Esophagus muscularis mucosa (tissue), 4 donors: ENCODE measurements at regions not wholly inside any gene's neighbourhood (a gene's known extent, or its start where the extent isn't known, plus 50 kb on each side); places are given as distances from the start of the nearest gene placed in this dataset.

ENCODE experiments used
- DNase-seq: peaks from one replicate; pipeline ENCODE4 v3.0.0-alpha.2; 2017; ENCODE audit errors: extremely low spot score
- H3K27ac ChIP-seq, 4 donors: fragments of 200-600 bp; sonication (generic); replicated peaks in 1 of 4; 1 replicate in 3 of 4; 2 replicates in 1 of 4; pipeline ENCODE4 v1.5.1; 2016 to 2019; ENCODE audit warnings: mild to moderate bottlenecking in 1 of 4
- H3K27me3 ChIP-seq, 4 donors: fragments of 200-600 bp; sonication (generic); one replicate each; pipeline versions ENCODE4 v1.5.1 to v1.6.0; 2016 to 2019
- H3K36me3 ChIP-seq, 4 donors: fragments of 200-600 bp; sonication (generic); one replicate each; pipeline ENCODE4 v1.5.1; 2016 to 2019
- H3K4me1 ChIP-seq, 4 donors: fragments of 200-600 bp; sonication (generic); one replicate each; pipeline ENCODE4 v1.5.1; 2016 to 2019
- H3K4me3 ChIP-seq, 4 donors: fragments of 200-600 bp; sonication (generic); 1 replicate in 2 of 4; 2 replicates in 2 of 4; pipeline ENCODE4 v1.5.1; 2016 to 2019; ENCODE audit warnings: mild to moderate bottlenecking in 4 of 4, moderate library complexity in 1 of 4
- H3K9me3 ChIP-seq, 4 donors: fragments of 200-600 bp; sonication (generic); 1 replicate in 3 of 4; 2 replicates in 1 of 4; pipeline ENCODE4 v1.5.1; 2016 to 2019
- CTCF ChIP-seq, 3 experiments: fragments of 200-600 bp in 2 of 3; fragments of 450-650 bp in 1 of 3; sonication (generic) in 2 of 3; IDR thresholded peaks; one replicate each; pipeline ENCODE4 v1.5.1; 2017 to 2019; ENCODE audit warnings: antibody characterized with exemption in 3 of 3, mild to moderate bottlenecking in 2 of 3, moderate library complexity in 1 of 3
- EP300 ChIP-seq: sonication (generic); formaldehyde crosslinking; IDR thresholded peaks from one replicate; pipeline ENCODE4 v1.6.1; 2017; ENCODE audit warnings: antibody characterized with exemption
- POLR2A ChIP-seq: fragments of 450-650 bp; IDR thresholded peaks from one replicate; pipeline ENCODE4 v1.6.1; 2017; ENCODE audit warnings: antibody characterized with exemption, moderate library complexity, mild to moderate bottlenecking, low read depth
- POLR2AphosphoS5 ChIP-seq, 2 donors: sonication (generic); formaldehyde crosslinking; IDR thresholded peaks; one replicate each; pipeline ENCODE4 v1.6.1; 2017; ENCODE audit warnings: antibody characterized with exemption in 2 of 2
- whole genome bisulfite sequencing: methylation state at CpG from one replicate; pipeline ENCODE4 v1.1.5; 2018; 5-methylcytosine and 5-hydroxymethylcytosine counted together
- intact Hi-C: fragments of 100-400 bp; cut with DNase I; formaldehyde crosslinking; loops from one replicate; pipeline ENCODE4 v1.15.1; 2023

DNA sequence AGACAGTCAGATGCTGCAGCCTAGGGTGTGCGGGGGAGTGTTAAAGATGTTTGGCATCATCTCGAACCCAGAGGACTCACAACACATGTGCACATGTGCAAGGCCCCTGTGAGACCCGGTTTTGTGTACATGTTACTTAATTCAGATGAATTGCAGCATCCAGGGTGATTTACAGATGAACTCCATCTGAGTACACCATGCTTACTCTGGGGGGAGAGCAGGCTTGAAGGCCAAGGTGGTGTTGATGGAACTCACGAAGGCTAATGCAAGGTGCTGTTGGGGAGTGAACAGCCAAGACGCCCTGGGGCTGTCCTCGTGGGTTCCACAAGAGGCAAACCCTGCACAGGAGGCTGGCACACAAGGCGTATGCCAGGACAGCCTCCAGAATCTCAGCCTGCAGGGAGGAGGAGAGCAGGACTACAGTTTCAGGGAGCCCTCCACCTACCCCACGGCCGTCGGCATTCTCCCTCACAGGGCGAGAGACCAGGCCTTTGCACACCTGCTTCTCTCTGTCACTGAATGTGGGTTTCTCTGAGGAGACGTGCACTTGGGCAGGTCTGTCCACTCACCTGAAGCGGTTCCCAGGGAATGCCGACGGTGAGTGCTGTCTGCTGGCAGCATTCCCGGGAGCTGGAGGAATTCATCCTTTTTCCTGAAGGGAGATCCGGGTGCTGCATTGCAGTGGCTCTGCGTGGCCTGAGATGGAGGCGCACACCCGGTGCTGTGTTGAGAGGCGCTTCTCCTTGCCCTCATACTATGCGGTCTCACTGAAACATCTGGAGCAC, 178.5 kb upstream of the RNF32 start:
- Histone ChIP-seq H3K36me3 (no peaks in the 10 kb centered on the region), H3K4me1 (no peaks in the 10 kb centered on the region), H3K9me3 (peaks cover 0 to 13% (median 2%) of the 10 kb centered on the region in 4 donors), H3K27me3 (peaks cover 0 to 50% (median 0%) of the 10 kb centered on the region in 4 donors), H3K4me3 (no peak overlapping the region), H3K27ac (no peak overlapping the region)
- no peak for DNase-seq
- 81% methylated on average over 20 of the region's 22 CpGs for WGBS
- intact Hi-C loops = no loop called here
- TF ChIP-seq EP300 = no peak
- TF ChIP-seq CTCF (IDR thresholded peaks at IDR 0.05) = no peak
- no peak for TF ChIP-seq POLR2AphosphoS5 (IDR thresholded peaks at IDR 0.05)
- no peak for TF ChIP-seq POLR2A

DNA sequence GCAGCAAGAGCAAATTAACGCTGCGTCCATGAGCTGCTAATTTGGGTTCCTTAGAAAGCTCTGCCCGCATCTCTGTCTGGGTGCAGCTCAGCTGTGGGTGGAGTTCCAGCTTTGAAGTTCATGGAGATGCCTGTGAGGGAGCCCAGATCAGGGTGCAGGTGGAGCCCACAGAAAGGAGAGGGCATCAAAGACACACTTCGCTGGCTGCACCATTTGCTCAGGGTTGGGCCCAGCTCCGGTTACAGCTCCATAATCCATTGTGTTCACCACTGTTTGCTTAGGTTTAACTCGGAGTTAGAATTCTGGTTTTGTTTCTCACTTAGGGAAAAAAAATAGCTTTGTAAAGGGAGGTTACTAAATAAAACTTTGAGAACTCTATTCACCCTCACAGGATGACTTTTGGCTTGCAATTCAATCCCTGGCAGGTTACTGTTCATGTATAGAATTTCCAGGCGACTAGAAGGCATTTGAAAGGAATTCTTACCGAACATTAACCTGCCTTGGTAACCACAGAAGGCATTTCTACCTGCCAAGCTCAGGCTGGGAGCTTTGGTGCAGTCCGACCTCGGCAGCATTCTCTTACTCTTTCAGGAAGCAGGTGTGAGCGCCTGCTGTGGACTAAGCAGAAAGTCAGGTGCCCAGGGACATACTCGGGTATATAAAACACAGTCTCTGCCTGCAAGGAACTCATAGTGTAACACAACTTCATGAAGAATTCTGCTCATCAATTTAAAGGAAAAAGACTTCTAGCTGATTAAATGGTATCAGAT, 179.5 kb upstream of the RNF32 start:
- H3K4me1 ChIP-seq = no peaks in the 10 kb centered on the region
- H3K4me3 ChIP-seq = no peak overlapping the region
- no peak for TF ChIP-seq POLR2AphosphoS5 (IDR thresholded peaks at IDR 0.05)
- no peak for TF ChIP-seq EP300
- TF ChIP-seq POLR2A = no peak
- no peak for TF ChIP-seq CTCF (IDR thresholded peaks at IDR 0.05)
- intact Hi-C loops = no loop called here
- 64% methylated on average over 11 of the region's 12 CpGs for WGBS
- peaks cover 0 to 13% (median 2%) of the 10 kb centered on the region in 4 donors for H3K9me3 ChIP-seq
- H3K27me3 ChIP-seq = peaks cover 0 to 54% (median 0%) of the 10 kb centered on the region in 4 donors
- no peak overlapping the region for H3K27ac ChIP-seq
- no peak for DNase-seq
- no peaks in the 10 kb centered on the region for H3K36me3 ChIP-seq

GRCh38 chr7:156459582-156459981, 181.0 kb upstream of the RNF32 start:
- Histone ChIP-seq H3K9me3 (peaks cover 0 to 6% (median 1%) of the 10 kb centered on the region in 4 donors), H3K36me3 (no peaks in the 10 kb centered on the region), H3K27ac (no peak overlapping the region), H3K4me1 (no peaks in the 10 kb centered on the region), H3K27me3 (peaks cover 0 to 51% (median 0%) of the 10 kb centered on the region in 4 donors), H3K4me3 (no peak overlapping the region)
- intact Hi-C loops = no loop called here
- DNase-seq = no peak
- 85% methylated on average over 13 of the region's 13 CpGs for WGBS
- TF ChIP-seq EP300 (no peak), CTCF (IDR thresholded peaks at IDR 0.05) (no peak), POLR2AphosphoS5 (IDR thresholded peaks at IDR 0.05) (no peak), POLR2A (no peak)

GRCh38 chr7:156459067-156459466, 181.5 kb upstream of the RNF32 start:
- H3K27ac ChIP-seq = no peak overlapping the region
- TF ChIP-seq POLR2AphosphoS5 (IDR thresholded peaks at IDR 0.05) = no peak
- TF ChIP-seq EP300 = no peak
- no peak for TF ChIP-seq CTCF (IDR thresholded peaks at IDR 0.05)
- TF ChIP-seq POLR2A = no peak
- peaks cover 0 to 46% (median 0%) of the 10 kb centered on the region in 4 donors for H3K27me3 ChIP-seq
- no peak for DNase-seq
- H3K4me3 ChIP-seq = no peak overlapping the region
- peaks cover 0 to 1% (median 0%) of the 10 kb centered on the region in 4 donors for H3K9me3 ChIP-seq
- intact Hi-C loops = no loop called here
- no peaks in the 10 kb centered on the region for H3K4me1 ChIP-seq
- no peaks in the 10 kb centered on the region for H3K36me3 ChIP-seq
- 75% methylated on average over 1 of the region's 1 CpG for WGBS
